CD8-positive, alpha-beta memory T cell (primary cell): ENCODE measurements at regions not wholly inside any gene's neighbourhood (a gene's known extent, or its start where the extent isn't known, plus 50 kb on each side); places are given as distances from the start of the nearest gene placed in this dataset.

Source experiments
- CTCF ChIA-PET: fragments of 350-600 bp; sonication (Branson Sonifier 250); formaldehyde crosslinking; loops from one replicate; lab custom pipeline; 2021; ENCODE audit warnings: antibody characterized with exemption; lab: Charles Lee
- POLR2A ChIA-PET: fragments of 350-600 bp; sonication (Branson Sonifier 250); formaldehyde crosslinking; loops from one replicate; lab custom pipeline; 2021; ENCODE audit warnings: antibody characterized with exemption; lab: Charles Lee
- DNase-seq, 5 donors: peaks; one replicate each; pipeline versions ENCODE4 v3.0.0 to v3.0.0-alpha.2; 2020 to 2022; ENCODE audit warnings: mixed read lengths in 1 of 5
- H3K27ac ChIP-seq: one replicate; pipeline ENCODE4 v1.7.0; 2013; ENCODE audit warnings: low read depth, mild to moderate bottlenecking, low read length, moderate library complexity
- H3K27me3 ChIP-seq: 2 replicates; pipeline ENCODE4 v1.7.0; 2013; ENCODE audit warnings: low read length, mild to moderate bottlenecking; ENCODE audit not compliant: insufficient read depth, poor library complexity, severe bottlenecking
- H3K36me3 ChIP-seq: 2 replicates; pipeline ENCODE4 v1.7.0; 2013; ENCODE audit warnings: mild to moderate bottlenecking, low read length, moderate library complexity; ENCODE audit not compliant: insufficient read depth
- H3K4me1 ChIP-seq: 2 replicates; pipeline ENCODE4 v1.7.0; 2013; ENCODE audit warnings: mild to moderate bottlenecking, low read length, moderate library complexity; ENCODE audit not compliant: insufficient read depth
- H3K4me3 ChIP-seq: 2 replicates; pipeline ENCODE4 v1.7.0; 2013; ENCODE audit warnings: mild to moderate bottlenecking, low read length
- H3K9me3 ChIP-seq: 2 replicates; pipeline ENCODE4 v1.7.0; 2013; ENCODE audit warnings: mild to moderate bottlenecking, low read length
- H3K27ac Mint-ChIP-seq, 8 donors: one replicate each; pipeline ENCODE4 v1.8.0; 2020 to 2021; ENCODE audit warnings: mixed read lengths in 8 of 8, mild to moderate bottlenecking in 6 of 8, inconsistent platforms in 3 of 8, moderate library complexity in 3 of 8
- H3K27me3 Mint-ChIP-seq, 2 donors: one replicate each; pipeline ENCODE4 v1.8.0; 2020 to 2021; ENCODE audit warnings: mixed read lengths in 2 of 2, mild to moderate bottlenecking in 1 of 2, moderate library complexity in 1 of 2
- H3K36me3 Mint-ChIP-seq, 3 donors: one replicate each; pipeline ENCODE4 v1.8.0; 2020 to 2021; ENCODE audit warnings: mixed read lengths in 3 of 3, inconsistent platforms in 1 of 3, mild to moderate bottlenecking in 1 of 3
- H3K4me1 Mint-ChIP-seq, 3 donors: one replicate each; pipeline ENCODE4 v1.8.0; 2020 to 2021; ENCODE audit warnings: mixed read lengths in 3 of 3, inconsistent platforms in 1 of 3, mild to moderate bottlenecking in 1 of 3
- H3K4me3 Mint-ChIP-seq, 7 donors: one replicate each; pipeline ENCODE4 v1.8.0; 2020 to 2021; ENCODE audit warnings: mixed read lengths in 7 of 7, mild to moderate bottlenecking in 6 of 7, moderate library complexity in 4 of 7, inconsistent platforms in 2 of 7
- H3K9me3 Mint-ChIP-seq, 5 donors: one replicate each; pipeline ENCODE4 v1.8.0; 2020 to 2022; ENCODE audit warnings: mixed read lengths in 5 of 5, mild to moderate bottlenecking in 3 of 5, moderate library complexity in 2 of 5, inconsistent platforms in 1 of 5

GRCh38 chr4:24645765-24646550, 61.6 kb upstream of the DHX15 start:
- Histone ChIP-seq H3K27ac (no peak overlapping the region), H3K36me3 (no peaks in the 10 kb centered on the region), H3K9me3 (no peaks in the 10 kb centered on the region), H3K27me3 (no peaks in the 10 kb centered on the region), H3K4me3 (no peak overlapping the region), H3K4me1 (no peaks in the 10 kb centered on the region)
- Mint-ChIP-seq H3K27me3 (peaks cover 6 to 21% of the 10 kb centered on the region in 2 donors), H3K27ac (no peak overlapping the region), H3K4me1 (no peaks in the 10 kb centered on the region), H3K4me3 (no peak overlapping the region), H3K36me3 (no peaks in the 10 kb centered on the region), H3K9me3 (no peaks in the 10 kb centered on the region)
- CTCF ChIA-PET: no interaction called here
- POLR2A ChIA-PET: no interaction called here
- DNase-seq: no peak

GRCh38 chr4:24646798-24647460, 62.6 kb upstream of the DHX15 start:
- ChIA-PET POLR2A (no interaction called here), CTCF (no interaction called here)
- no peak for DNase-seq
- Mint-ChIP-seq H3K27ac (no peak overlapping the region), H3K4me3 (no peak overlapping the region), H3K4me1 (no peaks in the 10 kb centered on the region), H3K9me3 (no peaks in the 10 kb centered on the region), H3K36me3 (no peaks in the 10 kb centered on the region), H3K27me3 (peaks cover 6 to 21% of the 10 kb centered on the region in 2 donors)
- no peak overlapping the region for H3K4me3 ChIP-seq
- no peak overlapping the region for H3K27ac ChIP-seq
- no peaks in the 10 kb centered on the region for H3K36me3 ChIP-seq
- H3K4me1 ChIP-seq: no peaks in the 10 kb centered on the region
- H3K9me3 ChIP-seq: no peaks in the 10 kb centered on the region
- H3K27me3 ChIP-seq: no peaks in the 10 kb centered on the region

- Mint-ChIP-seq H3K4me3 (no peak overlapping the region), H3K9me3 (no peaks in the 10 kb centered on the region), H3K27me3 (peaks cover 13 to 23% of the 10 kb centered on the region in 2 donors), H3K4me1 (no peaks in the 10 kb centered on the region), H3K27ac (no peak overlapping the region), H3K36me3 (no peaks in the 10 kb centered on the region)
- Histone ChIP-seq H3K27ac (no peak overlapping the region), H3K36me3 (no peaks in the 10 kb centered on the region), H3K27me3 (no peaks in the 10 kb centered on the region), H3K4me3 (no peak overlapping the region), H3K9me3 (no peaks in the 10 kb centered on the region), H3K4me1 (no peaks in the 10 kb centered on the region)
- CTCF ChIA-PET: no interaction called here
- POLR2A ChIA-PET: no interaction called here
- no peak for DNase-seq
Observed at GRCh38 chr4:24650849-24651640, 66.7 kb upstream of the DHX15 start.

- H3K36me3 Mint-ChIP-seq: no peaks in the 10 kb centered on the region
- Histone ChIP-seq H3K4me3 (no peak overlapping the region), H3K27me3 (no peaks in the 10 kb centered on the region), H3K4me1 (no peaks in the 10 kb centered on the region), H3K27ac (no peak overlapping the region), H3K9me3 (no peaks in the 10 kb centered on the region), H3K36me3 (no peaks in the 10 kb centered on the region)
- ChIA-PET CTCF (no interaction called here), POLR2A (no interaction called here)
- DNase-seq: no peak
- peaks cover 11 to 16% of the 10 kb centered on the region in 2 donors for H3K27me3 Mint-ChIP-seq
- H3K4me1 Mint-ChIP-seq: peaks cover 2 to 15% (median 4%) of the 10 kb centered on the region in 3 donors
- H3K4me3 Mint-ChIP-seq: no peak overlapping the region
- H3K9me3 Mint-ChIP-seq: peaks cover 0 to 6% (median 0%) of the 10 kb centered on the region in 5 donors
- H3K27ac Mint-ChIP-seq: no peak overlapping the region
Observed at GRCh38 chr4:24655326-24655725, 71.0 kb upstream of the DHX15 start.

- H3K9me3 ChIP-seq: no peaks in the 10 kb centered on the region
- ChIA-PET POLR2A (no interaction called here), CTCF (no interaction called here)
- H3K4me3 Mint-ChIP-seq: no peak overlapping the region
- H3K4me3 ChIP-seq: no peak overlapping the region
- no peaks in the 10 kb centered on the region for H3K27me3 ChIP-seq
- H3K4me1 ChIP-seq: no peaks in the 10 kb centered on the region
- peaks cover 0 to 6% (median 0%) of the 10 kb centered on the region in 5 donors for H3K9me3 Mint-ChIP-seq
- no peak for DNase-seq
- no peak overlapping the region for H3K27ac ChIP-seq
- H3K27me3 Mint-ChIP-seq: peaks cover 11 to 16% of the 10 kb centered on the region in 2 donors
- no peaks in the 10 kb centered on the region for H3K36me3 ChIP-seq
- no peak overlapping the region for H3K27ac Mint-ChIP-seq
- no peaks in the 10 kb centered on the region for H3K36me3 Mint-ChIP-seq
- H3K4me1 Mint-ChIP-seq: peaks cover 2 to 15% (median 4%) of the 10 kb centered on the region in 3 donors
Observed at GRCh38 chr4:24655971-24656370, 71.6 kb upstream of the DHX15 start.

GRCh38 chr4:24656906-24657305, 72.6 kb upstream of the DHX15 start:
- CTCF ChIA-PET: no interaction called here
- Histone ChIP-seq H3K4me1 (no peaks in the 10 kb centered on the region), H3K36me3 (no peaks in the 10 kb centered on the region), H3K9me3 (no peaks in the 10 kb centered on the region), H3K4me3 (no peak overlapping the region), H3K27ac (no peak overlapping the region), H3K27me3 (no peaks in the 10 kb centered on the region)
- no peak for DNase-seq
- POLR2A ChIA-PET: no interaction called here
- Mint-ChIP-seq H3K4me1 (peaks cover 2 to 15% (median 4%) of the 10 kb centered on the region in 3 donors), H3K4me3 (no peak overlapping the region), H3K36me3 (no peaks in the 10 kb centered on the region), H3K9me3 (peaks cover 0 to 6% (median 0%) of the 10 kb centered on the region in 5 donors), H3K27me3 (peaks cover 11 to 17% of the 10 kb centered on the region in 2 donors), H3K27ac (no peak overlapping the region)

GRCh38 chr4:24657768-24658617, 73.6 kb upstream of the DHX15 start:
- H3K27ac Mint-ChIP-seq: peak overlapping the region in 1 of 8 donors; percentile 58
- no peaks in the 10 kb centered on the region for H3K27me3 ChIP-seq
- H3K9me3 Mint-ChIP-seq: peaks cover 0 to 6% (median 0%) of the 10 kb centered on the region in 5 donors
- no peak overlapping the region for H3K4me3 ChIP-seq
- no peak overlapping the region for H3K27ac ChIP-seq
- peaks cover 6 to 22% of the 10 kb centered on the region in 2 donors for H3K27me3 Mint-ChIP-seq
- H3K36me3 Mint-ChIP-seq: no peaks in the 10 kb centered on the region
- no peaks in the 10 kb centered on the region for H3K4me1 ChIP-seq
- H3K36me3 ChIP-seq: no peaks in the 10 kb centered on the region
- no peak for DNase-seq
- ChIA-PET POLR2A (no interaction called here), CTCF (no interaction called here)
- no peaks in the 10 kb centered on the region for H3K9me3 ChIP-seq
- H3K4me3 Mint-ChIP-seq: no peak overlapping the region
- peaks cover 2 to 15% (median 4%) of the 10 kb centered on the region in 3 donors for H3K4me1 Mint-ChIP-seq
